IMR-90 (cell line): ENCODE measurements at regions not wholly inside any gene's neighbourhood (a gene's known extent, or its start where the extent isn't known, plus 50 kb on each side); places are given as distances from the start of the nearest gene placed in this dataset.

Experiments
- CEBPB ChIP-seq: IDR thresholded peaks from 2 replicates; pipeline ENCODE4 v1.6.1; 2012; ENCODE audit warnings: low read depth, low read length, improper control_type of control experiment
- CTCF ChIP-seq: conservative IDR thresholded peaks from 2 replicates; pipeline ENCODE4 v1.5.1; 2012; ENCODE audit warnings: mild to moderate bottlenecking, low read depth, low read length, improper control_type of control experiment
- POLR2A ChIP-seq: IDR thresholded peaks from 2 replicates; pipeline ENCODE4 v1.6.1; 2012; ENCODE audit warnings: mild to moderate bottlenecking, low read depth, low read length

- no peak for TF ChIP-seq CTCF
- no peak for TF ChIP-seq POLR2A
- no peak for TF ChIP-seq CEBPB
Observed at GRCh38 chr22:26927821-26928220, 270.4 kb downstream of the MIAT start.
